ENCODE measurements at regions not wholly inside any gene's neighbourhood (a gene's known extent, or its start where the extent isn't known, plus 50 kb on each side); places are given as distances from the start of the nearest gene placed in this dataset.

DNA sequence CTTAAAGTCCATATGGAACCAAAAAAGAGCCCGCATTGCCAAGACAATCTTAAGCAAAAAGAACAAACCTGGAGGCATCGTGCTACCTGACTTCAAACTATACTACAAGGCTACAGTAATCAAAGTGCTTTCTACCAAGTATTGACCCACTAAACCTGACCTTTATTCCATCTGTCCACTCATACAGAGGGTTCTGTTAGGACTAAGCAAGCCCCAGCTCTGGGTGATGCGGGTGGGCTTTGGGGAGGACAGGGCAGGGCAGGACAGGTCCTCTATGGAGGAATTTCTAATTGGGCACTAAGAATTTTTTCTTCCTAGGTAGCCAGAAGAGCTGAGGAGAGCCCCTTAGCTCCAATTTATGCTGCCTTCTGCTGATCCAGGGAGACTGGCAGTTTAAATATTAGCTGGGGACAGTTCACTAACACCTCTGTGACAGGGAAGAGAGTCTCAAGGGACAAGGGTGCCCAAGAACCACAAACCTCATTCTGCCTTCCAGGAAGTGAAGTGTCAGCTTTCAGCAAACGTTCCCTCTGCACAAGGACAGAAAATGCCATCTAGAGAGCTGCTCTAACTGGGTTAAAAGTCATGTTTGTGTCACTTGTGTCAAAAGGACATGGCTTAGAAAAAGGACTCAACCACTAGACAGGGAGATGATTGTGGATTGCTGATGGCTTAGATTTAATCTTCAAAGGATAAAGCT, 143.2 kb downstream of the KIT start:
- TF ChIP-seq, protein P1, sequence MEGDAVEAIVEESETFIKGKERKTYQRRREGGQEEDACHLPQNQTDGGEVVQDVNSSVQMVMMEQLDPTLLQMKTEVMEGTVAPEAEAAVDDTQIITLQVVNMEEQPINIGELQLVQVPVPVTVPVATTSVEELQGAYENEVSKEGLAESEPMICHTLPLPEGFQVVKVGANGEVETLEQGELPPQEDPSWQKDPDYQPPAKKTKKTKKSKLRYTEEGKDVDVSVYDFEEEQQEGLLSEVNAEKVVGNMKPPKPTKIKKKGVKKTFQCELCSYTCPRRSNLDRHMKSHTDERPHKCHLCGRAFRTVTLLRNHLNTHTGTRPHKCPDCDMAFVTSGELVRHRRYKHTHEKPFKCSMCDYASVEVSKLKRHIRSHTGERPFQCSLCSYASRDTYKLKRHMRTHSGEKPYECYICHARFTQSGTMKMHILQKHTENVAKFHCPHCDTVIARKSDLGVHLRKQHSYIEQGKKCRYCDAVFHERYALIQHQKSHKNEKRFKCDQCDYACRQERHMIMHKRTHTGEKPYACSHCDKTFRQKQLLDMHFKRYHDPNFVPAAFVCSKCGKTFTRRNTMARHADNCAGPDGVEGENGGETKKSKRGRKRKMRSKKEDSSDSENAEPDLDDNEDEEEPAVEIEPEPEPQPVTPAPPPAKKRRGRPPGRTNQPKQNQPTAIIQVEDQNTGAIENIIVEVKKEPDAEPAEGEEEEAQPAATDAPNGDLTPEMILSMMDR (tag by site-specific recombination; IDR thresholded peaks at IDR 0.05): no peak
- TF ChIP-seq ZNF138 (tag by site-specific recombination; IDR thresholded peaks at IDR 0.05; ENCODE audit: borderline replicate concordance) (no peak), ZNF24 (tag by site-specific recombination; IDR thresholded peaks at IDR 0.05) (no peak), SP3 (tag by site-specific recombination; IDR thresholded peaks at IDR 0.05) (no peak)

Measured in HEK293 (cell line).